ENCODE measurements at regions not wholly inside any gene's neighbourhood (a gene's known extent, or its start where the extent isn't known, plus 50 kb on each side); places are given as distances from the start of the nearest gene placed in this dataset.
"Not testable (repeated sequence)": the region's sequence is repeated elsewhere in the genome, so short reads cannot be mapped to it uniquely, and the experiment has no call there.

DNA sequence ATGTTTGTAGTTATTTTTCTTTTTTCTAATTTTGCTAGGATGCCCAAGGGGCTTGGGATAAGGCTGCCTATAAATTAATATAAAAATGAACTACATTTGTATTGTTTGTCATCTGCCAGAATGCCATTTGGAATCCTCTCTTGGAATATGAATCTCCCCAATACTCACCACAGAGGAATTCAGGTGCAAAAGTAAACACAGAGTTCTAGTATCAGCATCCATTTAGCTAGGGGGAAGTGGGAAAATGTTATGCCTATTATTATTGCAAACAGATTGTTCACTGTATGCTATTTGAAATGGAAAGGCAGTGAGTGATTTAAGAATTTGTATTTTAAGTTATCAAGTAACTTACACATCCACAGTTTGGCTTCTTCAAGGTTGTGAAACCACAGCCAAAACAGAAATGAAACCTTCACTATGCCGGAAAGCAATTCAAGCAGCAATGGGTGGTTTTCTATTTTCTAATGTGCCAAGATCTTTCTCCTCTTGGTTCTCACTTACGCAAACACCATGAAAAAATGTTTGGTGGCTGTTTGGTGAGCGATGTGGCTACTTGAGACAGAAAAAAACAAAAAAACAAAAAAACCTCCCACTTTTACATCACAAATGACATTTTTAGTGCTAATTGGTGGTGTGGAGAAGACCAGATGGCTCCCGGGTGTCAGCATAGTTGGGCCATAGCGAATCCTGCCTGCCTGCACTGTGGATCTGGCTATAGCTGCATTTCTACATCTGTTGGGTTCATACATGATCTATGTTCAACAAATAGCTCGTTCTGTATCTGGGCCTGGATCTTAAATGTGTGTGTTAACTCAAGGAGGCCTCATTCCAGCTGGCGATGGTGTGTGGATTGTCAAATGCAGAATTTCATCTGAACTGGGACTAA is 200.8 kb upstream of the GIMD1 start:
- Mint-ChIP-seq H3K36me3 (ENCODE audit: low read depth) (no peaks in the 10 kb centered on the region), H3K4me3 (no peak overlapping the region), H3K27me3 (ENCODE audit: low read depth) (no peaks in the 10 kb centered on the region), H3K9me3 (ENCODE audit: insufficient read depth) (no peaks in the 10 kb centered on the region), H3K27ac (no peak overlapping the region), H3K4me1 (ENCODE audit: low read depth) (no peaks in the 10 kb centered on the region)
- no peak for DNase-seq
- ChIA-PET POLR2A (no interaction called here), CTCF (no interaction called here)
- ATAC-seq: no peak

DNA sequence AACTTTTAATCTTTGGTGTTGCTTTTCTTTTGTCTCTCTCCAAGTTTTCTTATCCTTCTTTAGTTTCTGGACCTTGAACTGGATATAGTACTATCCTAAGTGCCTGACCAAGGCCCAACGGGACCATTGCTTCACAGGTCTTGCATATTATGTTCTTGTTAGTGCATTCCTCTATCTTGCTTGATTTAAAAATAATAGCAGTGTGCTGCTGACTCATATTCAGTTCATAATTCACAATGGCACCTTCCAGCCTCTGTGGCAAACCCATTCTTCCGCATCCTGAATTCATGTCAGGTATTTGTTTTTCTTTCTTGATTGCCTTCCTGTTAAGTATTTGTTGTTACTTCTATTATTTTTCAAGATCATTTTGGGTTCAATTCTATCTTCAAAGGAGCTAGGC is 197.1 kb upstream of the GIMD1 start:
- H3K36me3 Mint-ChIP-seq (ENCODE audit: low read depth): no peaks in the 10 kb centered on the region
- no peaks in the 10 kb centered on the region for H3K27me3 Mint-ChIP-seq (ENCODE audit: low read depth)
- POLR2A ChIA-PET: no interaction called here
- H3K27ac Mint-ChIP-seq: no peak overlapping the region
- CTCF ChIA-PET: no interaction called here
- H3K4me3 Mint-ChIP-seq: no peak overlapping the region
- DNase-seq: no peak
- H3K4me1 Mint-ChIP-seq (ENCODE audit: low read depth): no peaks in the 10 kb centered on the region
- no peak for ATAC-seq
- peaks cover 5% of the 10 kb centered on the region for H3K9me3 Mint-ChIP-seq (ENCODE audit: insufficient read depth)

DNA sequence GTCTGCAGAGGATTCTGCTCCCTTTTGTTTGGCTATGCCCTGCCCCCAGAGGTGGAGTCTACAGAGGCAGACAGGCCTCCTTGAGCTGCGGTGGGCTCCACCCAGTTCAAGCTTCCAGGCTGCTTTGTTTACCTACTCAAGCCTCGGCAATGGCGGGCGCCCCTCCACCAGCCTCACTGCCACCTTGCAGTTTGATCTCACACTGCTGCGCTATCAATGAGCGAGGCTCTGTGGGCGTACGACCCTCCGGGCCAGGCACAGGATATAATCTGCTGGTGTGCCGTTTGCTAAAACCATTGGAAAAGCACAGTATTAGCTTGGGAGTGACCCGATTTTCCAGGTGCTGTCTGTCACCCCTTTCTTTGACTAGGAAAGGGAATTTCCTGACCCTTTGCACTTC is 195.1 kb upstream of the GIMD1 start:
- H3K4me1 Mint-ChIP-seq (ENCODE audit: low read depth); H3K9me3 Mint-ChIP-seq (ENCODE audit: insufficient read depth); H3K27me3 Mint-ChIP-seq (ENCODE audit: low read depth); CTCF ChIA-PET; H3K27ac Mint-ChIP-seq; ATAC-seq; H3K4me3 Mint-ChIP-seq; H3K36me3 Mint-ChIP-seq (ENCODE audit: low read depth); DNase-seq; POLR2A ChIA-PET: not testable (repeated sequence)

DNA sequence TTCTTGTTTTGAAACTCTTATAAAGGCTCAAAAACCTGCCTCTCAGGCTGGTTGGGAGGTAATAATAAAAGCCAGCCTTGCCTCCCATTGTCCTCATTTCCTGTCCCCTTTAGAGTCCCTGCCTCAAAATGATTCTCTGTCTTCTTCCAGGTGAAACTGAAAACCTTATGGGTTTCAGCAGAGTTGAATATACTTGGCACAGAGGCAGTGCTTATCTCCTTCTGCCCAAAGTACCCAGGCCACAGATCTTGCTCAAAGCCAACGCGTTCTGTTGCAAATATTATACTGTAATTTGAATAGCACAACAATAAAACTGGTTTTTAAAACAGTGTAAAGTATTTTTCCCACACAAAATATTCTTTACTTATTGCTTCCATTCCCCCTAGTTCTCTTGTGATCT is 183.1 kb upstream of the GIMD1 start:
- Mint-ChIP-seq H3K4me3 (no peak overlapping the region), H3K27ac (no peak overlapping the region), H3K36me3 (ENCODE audit: low read depth) (no peaks in the 10 kb centered on the region), H3K9me3 (ENCODE audit: insufficient read depth) (peaks cover 2% of the 10 kb centered on the region), H3K27me3 (ENCODE audit: low read depth) (no peaks in the 10 kb centered on the region), H3K4me1 (ENCODE audit: low read depth) (no peaks in the 10 kb centered on the region)
- ATAC-seq (no peak), DNase-seq (no peak)
- CTCF ChIA-PET: no interaction called here
- POLR2A ChIA-PET: no interaction called here

DNA sequence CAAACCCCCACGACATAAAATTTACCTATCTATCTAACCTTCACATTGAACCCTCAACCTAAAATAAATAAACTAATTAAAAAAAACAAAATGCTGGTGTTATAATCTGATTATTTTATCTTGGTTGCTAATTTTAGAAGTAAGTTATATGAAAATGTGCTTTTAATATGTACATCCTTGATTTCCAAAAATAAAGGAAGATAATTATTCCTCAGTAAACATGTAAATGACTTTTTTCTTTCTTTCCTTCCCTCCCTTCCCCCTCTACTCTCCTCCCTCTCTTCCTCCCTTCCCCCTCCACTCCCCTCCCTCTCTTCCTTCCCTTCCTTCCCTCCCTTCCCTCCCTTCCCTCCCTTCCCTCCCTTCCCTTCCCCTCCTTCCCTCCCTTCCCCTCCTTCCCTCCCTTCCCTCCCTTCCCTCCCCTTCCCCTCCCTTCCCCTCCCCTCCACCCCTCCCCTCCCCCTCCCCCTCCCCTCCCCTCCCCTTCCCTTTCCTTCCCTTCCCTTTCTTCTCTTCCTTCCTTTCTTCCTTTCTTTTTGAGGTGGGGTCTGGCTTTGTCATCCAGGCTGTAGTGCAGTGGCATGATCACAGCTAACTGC is 180.0 kb upstream of the GIMD1 start:
- Mint-ChIP-seq H3K9me3 (ENCODE audit: insufficient read depth) (no peaks in the 10 kb centered on the region), H3K4me3 (no peak overlapping the region), H3K27me3 (ENCODE audit: low read depth) (no peaks in the 10 kb centered on the region), H3K36me3 (ENCODE audit: low read depth) (no peaks in the 10 kb centered on the region), H3K4me1 (ENCODE audit: low read depth) (no peaks in the 10 kb centered on the region), H3K27ac (no peak overlapping the region)
- ATAC-seq (no peak), DNase-seq (no peak)
- ChIA-PET CTCF (no interaction called here), POLR2A (no interaction called here)

DNA sequence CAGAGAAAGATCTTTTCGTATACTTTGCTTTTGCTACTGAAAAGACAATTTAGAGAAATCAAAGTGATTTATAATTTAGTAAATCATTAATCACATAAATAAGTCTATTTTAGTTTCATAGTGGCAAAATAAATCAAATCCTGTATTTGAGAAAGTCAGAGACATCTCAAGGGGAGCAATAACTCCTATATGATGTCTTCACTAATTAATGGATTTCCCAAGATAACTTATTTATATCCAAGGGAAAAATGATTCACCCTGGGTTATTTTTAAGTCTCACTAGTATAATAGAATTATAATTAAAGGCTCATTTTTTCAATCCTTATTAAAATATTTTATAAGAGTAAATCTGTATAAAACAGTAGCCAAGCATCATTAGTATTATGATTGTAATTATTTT is 177.8 kb upstream of the GIMD1 start:
- no peaks in the 10 kb centered on the region for H3K4me1 Mint-ChIP-seq (ENCODE audit: low read depth)
- no peak for ATAC-seq
- POLR2A ChIA-PET: no interaction called here
- H3K27me3 Mint-ChIP-seq (ENCODE audit: low read depth): no peaks in the 10 kb centered on the region
- no peak for DNase-seq
- CTCF ChIA-PET: no interaction called here
- no peak overlapping the region for H3K4me3 Mint-ChIP-seq
- no peak overlapping the region for H3K27ac Mint-ChIP-seq
- H3K36me3 Mint-ChIP-seq (ENCODE audit: low read depth): no peaks in the 10 kb centered on the region
- H3K9me3 Mint-ChIP-seq (ENCODE audit: insufficient read depth): no peaks in the 10 kb centered on the region

DNA sequence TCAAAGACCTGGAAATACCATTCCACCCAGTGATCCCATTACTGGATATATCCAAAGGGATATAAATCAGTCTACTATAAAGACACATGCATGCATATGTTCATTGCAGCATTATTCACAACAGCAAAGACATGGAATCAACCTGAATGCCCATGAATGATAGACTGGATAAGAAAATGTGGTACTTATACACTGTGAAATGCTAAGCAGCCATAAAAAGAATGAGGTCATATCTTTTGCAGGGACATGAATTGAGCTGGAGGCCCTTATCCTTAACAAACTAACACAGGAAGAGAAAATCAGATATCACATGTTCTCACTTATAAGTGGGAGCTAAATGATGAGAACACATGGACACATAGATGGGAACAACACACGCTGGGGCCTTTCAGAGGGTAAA is 174.0 kb upstream of the GIMD1 start:
- not testable (repeated sequence) for ATAC-seq; H3K4me1 Mint-ChIP-seq (ENCODE audit: low read depth)

DNA sequence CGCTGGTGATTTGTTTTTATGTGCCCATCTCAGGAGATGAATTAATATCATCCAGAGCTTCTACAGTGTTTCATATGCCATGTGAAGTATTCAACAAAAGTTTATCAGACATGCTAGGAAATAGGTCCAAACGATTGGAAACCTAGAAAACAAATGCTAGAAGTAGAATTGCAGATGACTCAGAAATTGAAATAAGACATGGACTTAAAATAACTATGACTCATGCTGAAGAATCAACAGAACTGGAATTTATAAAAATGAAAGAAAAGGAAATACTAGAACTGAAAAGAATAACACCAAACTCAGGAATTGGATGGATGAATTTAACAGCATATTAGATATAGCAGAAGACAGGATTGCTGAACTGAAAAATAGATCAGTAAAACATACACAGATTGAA is 172.7 kb upstream of the GIMD1 start:
- no peak for ATAC-seq
- ChIA-PET CTCF (no interaction called here), POLR2A (no interaction called here)
- Mint-ChIP-seq H3K36me3 (ENCODE audit: low read depth) (no peaks in the 10 kb centered on the region), H3K27ac (no peak overlapping the region), H3K27me3 (ENCODE audit: low read depth) (no peaks in the 10 kb centered on the region), H3K4me1 (ENCODE audit: low read depth) (no peaks in the 10 kb centered on the region), H3K9me3 (ENCODE audit: insufficient read depth) (no peaks in the 10 kb centered on the region), H3K4me3 (no peak overlapping the region)
- DNase-seq: no peak

More for the DNA sequence above, 174.0 kb upstream of the GIMD1 start:
- H3K4me3 Mint-ChIP-seq; H3K36me3 Mint-ChIP-seq (ENCODE audit: low read depth); DNase-seq; POLR2A ChIA-PET; H3K27me3 Mint-ChIP-seq (ENCODE audit: low read depth); CTCF ChIA-PET; H3K27ac Mint-ChIP-seq; H3K9me3 Mint-ChIP-seq (ENCODE audit: insufficient read depth): not testable (repeated sequence)

DNA sequence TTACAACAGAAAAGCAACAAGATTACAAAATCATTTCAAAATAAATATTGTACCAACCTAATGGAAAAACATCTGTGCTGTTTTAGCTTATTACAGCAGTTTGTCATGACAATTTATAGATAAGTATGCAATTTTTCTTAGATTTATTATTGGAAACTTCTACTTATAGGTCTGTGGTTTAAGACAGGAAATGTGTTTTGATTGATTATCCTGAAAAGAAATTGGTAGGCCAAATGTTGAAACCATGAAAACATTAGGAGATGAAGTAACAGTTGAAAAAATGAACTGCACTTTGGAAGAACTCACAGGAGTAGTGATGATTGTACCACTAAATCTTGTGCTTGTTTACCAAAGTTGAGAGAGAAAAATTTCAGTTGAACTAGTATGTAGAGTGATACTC is 162.2 kb upstream of the GIMD1 start:
- ChIA-PET POLR2A (no interaction called here), CTCF (no interaction called here)
- DNase-seq: no peak
- Mint-ChIP-seq H3K36me3 (ENCODE audit: low read depth) (no peaks in the 10 kb centered on the region), H3K27me3 (ENCODE audit: low read depth) (no peaks in the 10 kb centered on the region), H3K4me3 (no peak overlapping the region), H3K4me1 (ENCODE audit: low read depth) (no peaks in the 10 kb centered on the region), H3K27ac (no peak overlapping the region), H3K9me3 (ENCODE audit: insufficient read depth) (no peaks in the 10 kb centered on the region)
- ATAC-seq: no peak

DNA sequence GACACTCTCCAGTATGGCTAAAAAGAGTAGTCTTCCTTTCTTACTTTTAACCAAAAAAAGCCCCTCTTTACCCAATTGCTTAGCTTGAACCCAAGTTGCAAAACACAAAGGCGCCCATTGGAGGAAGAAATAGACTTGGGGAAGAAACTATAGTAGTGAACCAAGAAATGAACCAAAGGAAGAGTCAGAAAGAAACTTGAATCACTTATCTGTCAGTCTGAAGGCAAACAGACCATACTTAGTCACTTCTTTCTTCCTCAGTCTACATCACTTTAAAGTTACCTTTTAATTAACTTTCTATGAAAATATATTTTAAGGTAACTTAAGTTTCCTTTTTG is 161.4 kb upstream of the GIMD1 start:
- CTCF ChIA-PET: no interaction called here

DNA sequence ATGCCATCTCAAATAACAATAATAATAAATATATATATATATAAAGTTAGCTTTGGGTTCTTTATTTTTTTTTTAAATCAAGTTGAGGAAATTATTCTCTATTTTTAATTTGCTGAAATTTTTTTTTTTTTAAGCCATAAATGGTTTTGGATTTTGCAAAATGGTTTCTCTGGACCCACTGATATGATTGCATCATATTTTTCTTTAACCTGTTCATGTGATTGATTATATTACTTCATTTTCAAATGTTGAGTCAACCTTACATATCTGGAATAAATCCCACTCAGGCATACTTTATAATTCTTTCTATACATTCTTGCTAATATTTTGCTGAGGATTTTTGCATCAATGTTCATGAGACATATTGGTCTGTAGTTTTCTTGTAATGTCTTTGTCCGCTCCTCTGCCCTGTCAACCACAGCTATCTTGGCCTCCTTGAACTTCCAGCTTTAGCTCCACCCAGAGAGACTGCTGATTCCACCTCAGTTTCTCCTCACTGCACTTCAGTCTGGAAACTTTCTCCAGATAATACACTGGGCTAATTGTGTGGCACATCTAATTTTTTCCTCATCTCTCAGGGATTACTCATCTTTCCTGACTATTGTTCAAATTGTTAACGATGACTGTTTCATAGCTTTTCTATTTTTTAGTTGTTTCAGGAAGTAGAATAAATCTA is 160.9 kb upstream of the GIMD1 start:
- DNase-seq (no peak), ATAC-seq (no peak)
- CTCF ChIA-PET: no interaction called here
- Mint-ChIP-seq H3K9me3 (ENCODE audit: insufficient read depth) (no peaks in the 10 kb centered on the region), H3K27me3 (ENCODE audit: low read depth) (no peaks in the 10 kb centered on the region), H3K4me3 (no peak overlapping the region), H3K36me3 (ENCODE audit: low read depth) (no peaks in the 10 kb centered on the region), H3K27ac (no peak overlapping the region), H3K4me1 (ENCODE audit: low read depth) (no peaks in the 10 kb centered on the region)
- POLR2A ChIA-PET: no interaction called here

More for the DNA sequence above, 161.4 kb upstream of the GIMD1 start:
- Mint-ChIP-seq H3K36me3 (ENCODE audit: low read depth) (no peaks in the 10 kb centered on the region), H3K27ac (no peak overlapping the region), H3K27me3 (ENCODE audit: low read depth) (no peaks in the 10 kb centered on the region), H3K4me3 (no peak overlapping the region), H3K4me1 (ENCODE audit: low read depth) (no peaks in the 10 kb centered on the region), H3K9me3 (ENCODE audit: insufficient read depth) (no peaks in the 10 kb centered on the region)
- ATAC-seq (no peak), DNase-seq (no peak)
- POLR2A ChIA-PET: no interaction called here

DNA sequence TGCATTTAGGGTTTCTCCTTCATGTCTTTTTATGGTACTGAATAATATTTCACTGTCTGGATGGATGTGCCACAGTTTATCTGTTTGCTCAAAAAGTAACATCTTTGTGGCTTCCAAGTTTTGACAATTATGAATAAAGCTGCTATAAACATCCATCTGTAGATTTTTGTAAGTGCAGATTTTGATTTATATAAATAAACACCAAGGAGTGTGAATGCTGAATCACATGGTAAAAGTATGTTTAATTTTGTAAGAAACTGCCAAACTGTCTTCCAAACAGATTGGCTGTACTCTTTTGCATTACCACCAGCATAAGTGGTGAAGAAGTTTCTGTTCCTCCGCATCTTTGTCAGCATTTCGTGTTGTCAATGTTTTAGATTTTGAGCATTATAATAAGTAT is 158.7 kb upstream of the GIMD1 start:
- Mint-ChIP-seq H3K9me3 (ENCODE audit: insufficient read depth) (no peaks in the 10 kb centered on the region), H3K36me3 (ENCODE audit: low read depth) (no peaks in the 10 kb centered on the region), H3K4me3 (no peak overlapping the region), H3K4me1 (ENCODE audit: low read depth) (no peaks in the 10 kb centered on the region), H3K27ac (no peak overlapping the region), H3K27me3 (ENCODE audit: low read depth) (no peaks in the 10 kb centered on the region)
- DNase-seq (no peak), ATAC-seq (no peak)
- ChIA-PET POLR2A (no interaction called here), CTCF (no interaction called here)

Measured in activated CD8-positive, alpha-beta T cell treated with anti-CD3 and anti-CD28 coated beads, Interleukin-2, amount 10 ng/mL, durations not matched to agents 7 days and 5 days (primary cell).